ENCODE measurements at regions not wholly inside any gene's neighbourhood (a gene's known extent, or its start where the extent isn't known, plus 50 kb on each side); places are given as distances from the start of the nearest gene placed in this dataset.

DNA sequence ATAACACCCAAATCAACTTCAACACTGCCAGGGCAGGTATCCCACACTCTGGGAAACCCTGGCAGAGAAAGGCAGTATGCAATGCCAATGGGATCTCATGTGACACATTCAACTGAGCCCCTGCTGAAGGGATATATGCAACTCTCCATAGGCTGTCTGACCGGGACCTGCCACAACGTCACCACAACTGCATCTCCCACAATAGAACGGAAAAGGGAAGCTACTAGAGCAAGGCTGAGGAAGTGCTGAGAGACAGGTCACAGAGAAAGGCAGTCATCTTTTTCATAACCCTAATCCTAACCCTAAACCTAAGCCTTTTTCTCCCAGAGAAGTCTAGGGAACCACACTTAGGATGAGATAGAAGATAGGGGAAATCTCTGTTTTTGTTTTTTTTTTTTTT is 345.9 kb upstream of the CD180 start:
- DNase-seq (ENCODE audit: low read depth in 4 of 4, low spot score in 3 of 4), result no peak

DNA sequence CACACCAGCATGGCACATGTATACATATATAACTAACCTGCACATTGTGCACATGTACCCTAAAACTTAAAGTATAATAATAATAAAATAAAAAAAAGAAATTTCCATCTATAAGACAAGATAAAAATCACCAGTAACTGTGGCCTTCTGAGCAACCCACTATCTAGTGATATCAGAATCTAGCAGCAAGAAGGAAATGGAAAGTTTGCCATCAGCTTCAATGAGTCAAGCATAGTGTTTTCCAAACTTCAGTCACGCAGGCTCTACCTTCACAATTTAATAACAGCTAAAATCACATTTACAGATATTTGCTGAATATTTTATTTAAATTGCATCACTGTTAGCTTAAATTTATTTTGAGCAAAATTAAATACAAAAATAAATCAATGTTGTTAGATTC is 345.3 kb upstream of the CD180 start:
- DNase-seq (ENCODE audit: low read depth in 4 of 4, low spot score in 3 of 4), result no peak

DNA sequence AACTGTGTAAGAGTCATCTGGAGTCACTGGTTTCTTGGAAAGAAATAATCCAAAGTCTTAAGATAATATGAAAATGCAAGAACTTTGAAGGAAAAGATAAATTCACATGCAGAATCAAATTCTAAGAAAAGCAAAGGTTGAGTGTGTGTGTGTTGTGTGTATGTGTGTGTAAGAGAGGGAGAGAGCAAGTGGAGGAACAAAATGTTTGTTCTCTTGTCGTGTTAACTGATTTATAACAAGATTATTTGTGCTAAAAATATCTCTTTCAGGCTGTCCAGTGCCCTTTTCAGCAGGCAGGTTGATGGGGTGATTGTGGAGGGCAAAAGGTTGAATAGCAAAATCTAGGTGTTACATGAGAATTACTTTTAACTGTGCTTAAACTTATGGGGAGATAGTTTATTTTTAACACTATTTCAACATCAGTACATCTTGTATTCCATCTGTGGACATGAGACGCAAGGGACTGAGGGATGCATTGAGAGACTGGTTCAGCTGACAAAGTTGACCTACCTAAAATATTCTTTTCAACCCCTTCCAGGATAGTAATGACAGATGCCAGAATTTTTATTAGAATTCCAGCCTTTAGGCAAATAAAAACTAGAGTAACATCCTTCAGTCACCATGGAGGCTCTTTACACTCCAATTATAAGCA is 342.4 kb upstream of the CD180 start:
- no peak for DNase-seq (ENCODE audit: low read depth in 4 of 4, low spot score in 3 of 4)

DNA sequence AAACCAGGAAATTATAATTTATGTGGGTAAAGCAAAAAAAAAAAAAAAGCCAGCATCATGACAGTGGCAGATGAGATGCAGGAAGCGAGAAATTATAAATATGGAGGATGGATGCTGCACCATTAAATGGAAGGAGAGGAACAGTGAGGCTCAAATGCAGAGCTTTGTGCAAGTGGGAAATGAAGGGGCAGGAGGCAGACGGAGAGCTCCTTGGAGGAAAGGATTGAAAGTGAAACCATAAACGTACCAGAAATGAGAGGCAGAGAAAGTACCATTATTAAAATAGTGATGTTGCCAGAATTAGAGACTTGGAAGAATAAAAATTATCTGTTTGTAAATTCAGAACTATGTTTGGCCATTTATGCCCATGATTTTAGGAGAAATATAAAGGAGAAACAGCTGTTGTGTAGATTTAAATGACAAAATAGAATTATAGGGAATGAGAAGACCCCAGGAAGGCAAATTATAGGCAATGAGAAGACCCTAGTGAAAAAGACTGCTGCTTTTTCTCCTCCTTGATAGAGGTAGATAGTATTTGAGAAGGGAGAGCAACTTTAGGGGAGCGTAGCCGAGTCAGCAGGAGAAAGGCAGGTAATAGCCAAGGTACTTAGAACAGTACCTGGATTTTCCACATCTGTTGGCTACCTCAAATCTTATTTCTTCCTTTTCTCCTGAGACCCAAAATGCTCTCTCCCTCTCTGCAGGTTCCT is 341.0 kb upstream of the CD180 start:
- DNase-seq (ENCODE audit: low read depth in 4 of 4, low spot score in 3 of 4), result no peak

DNA sequence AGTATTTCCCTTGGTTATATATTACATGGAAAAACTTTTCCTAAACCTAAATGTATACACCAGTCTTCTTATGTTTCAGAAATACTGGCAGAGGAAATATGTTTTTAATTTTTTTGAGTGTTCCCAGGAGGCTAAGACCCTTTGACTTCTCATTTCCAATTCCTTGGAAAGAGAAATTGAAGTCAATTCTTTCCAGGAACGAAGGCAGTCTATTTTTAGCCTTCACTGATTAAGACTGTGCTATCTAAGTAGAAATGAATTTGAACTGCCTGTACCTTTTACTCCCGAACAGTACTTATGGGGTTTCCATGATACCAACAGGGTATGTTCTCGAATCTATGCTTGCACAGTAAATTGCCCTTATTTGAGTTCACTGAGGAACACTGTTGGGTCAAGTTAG is 340.3 kb upstream of the CD180 start:
- DNase-seq (ENCODE audit: low read depth in 4 of 4, low spot score in 3 of 4), result no peak

DNA sequence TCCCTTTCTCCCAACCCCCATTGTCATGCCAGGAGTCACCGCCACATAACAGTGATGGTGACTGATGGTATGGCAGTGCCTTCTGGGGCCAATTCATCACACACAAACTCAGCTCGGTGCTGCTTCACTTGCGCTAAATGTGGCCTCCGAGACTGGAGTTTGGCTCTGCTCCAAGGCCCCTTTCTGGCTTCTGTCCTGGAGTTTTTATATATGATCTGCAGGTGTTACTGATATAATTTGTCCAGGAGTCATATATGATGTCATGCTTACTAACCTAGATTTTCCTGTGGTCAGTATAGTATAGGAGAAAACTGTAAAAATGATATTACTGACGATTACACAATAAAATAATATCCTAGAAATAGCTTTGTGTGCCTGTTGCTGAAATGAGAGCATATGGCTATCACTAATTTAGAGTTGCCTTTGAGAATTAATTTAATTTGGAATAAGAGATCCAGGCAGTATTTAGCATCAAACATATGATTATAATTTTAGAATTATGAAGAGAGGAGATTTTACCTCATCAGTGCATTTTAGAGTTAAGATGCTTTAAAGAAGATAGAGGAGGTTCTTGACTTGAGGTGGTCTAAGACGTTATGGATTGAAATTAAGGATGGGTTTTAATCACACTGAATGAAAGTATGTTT is 334.1 kb upstream of the CD180 start:
- DNase-seq (ENCODE audit: low read depth in 4 of 4, low spot score in 3 of 4), result no peak

DNA sequence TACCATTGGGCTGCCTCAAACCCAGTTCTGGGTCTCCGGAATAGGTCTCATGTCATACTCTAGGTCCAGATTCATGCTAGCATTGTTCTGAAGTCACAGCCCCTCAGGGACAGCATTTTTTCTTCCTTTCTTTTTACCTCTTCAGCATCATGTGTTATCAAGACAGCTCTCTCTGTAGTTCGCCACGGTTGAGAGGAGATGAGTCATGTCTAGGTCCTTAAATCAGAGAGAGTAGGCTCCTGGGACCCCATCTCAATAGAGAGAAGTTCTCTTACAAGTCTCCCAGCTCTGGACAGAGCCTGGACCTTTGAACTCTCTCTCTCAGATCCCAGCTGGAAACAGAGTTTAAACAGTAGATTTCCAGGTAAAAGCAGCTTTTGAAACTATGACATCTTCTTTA is 332.4 kb upstream of the CD180 start:
- no peak for DNase-seq (ENCODE audit: low read depth in 4 of 4, low spot score in 3 of 4)

DNA sequence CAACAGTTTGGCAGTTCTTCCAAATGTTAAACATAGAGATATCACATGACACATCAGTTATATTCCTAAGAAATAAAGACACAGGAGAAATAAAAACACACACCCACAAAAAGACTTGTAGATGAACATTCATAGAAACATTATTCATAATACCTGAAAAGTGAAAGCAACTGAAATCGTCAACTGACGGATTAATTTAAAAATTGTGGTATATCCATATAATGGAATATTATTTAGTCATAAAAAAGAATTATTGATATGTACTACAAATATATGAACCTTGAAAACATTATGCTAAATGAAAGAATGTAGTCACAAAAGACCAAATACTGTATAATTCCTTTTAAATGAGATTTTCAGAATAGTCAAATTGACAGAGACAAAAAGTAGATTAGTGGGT is 330.2 kb upstream of the CD180 start:
- no peak for DNase-seq (ENCODE audit: low read depth in 4 of 4, low spot score in 3 of 4)

DNA sequence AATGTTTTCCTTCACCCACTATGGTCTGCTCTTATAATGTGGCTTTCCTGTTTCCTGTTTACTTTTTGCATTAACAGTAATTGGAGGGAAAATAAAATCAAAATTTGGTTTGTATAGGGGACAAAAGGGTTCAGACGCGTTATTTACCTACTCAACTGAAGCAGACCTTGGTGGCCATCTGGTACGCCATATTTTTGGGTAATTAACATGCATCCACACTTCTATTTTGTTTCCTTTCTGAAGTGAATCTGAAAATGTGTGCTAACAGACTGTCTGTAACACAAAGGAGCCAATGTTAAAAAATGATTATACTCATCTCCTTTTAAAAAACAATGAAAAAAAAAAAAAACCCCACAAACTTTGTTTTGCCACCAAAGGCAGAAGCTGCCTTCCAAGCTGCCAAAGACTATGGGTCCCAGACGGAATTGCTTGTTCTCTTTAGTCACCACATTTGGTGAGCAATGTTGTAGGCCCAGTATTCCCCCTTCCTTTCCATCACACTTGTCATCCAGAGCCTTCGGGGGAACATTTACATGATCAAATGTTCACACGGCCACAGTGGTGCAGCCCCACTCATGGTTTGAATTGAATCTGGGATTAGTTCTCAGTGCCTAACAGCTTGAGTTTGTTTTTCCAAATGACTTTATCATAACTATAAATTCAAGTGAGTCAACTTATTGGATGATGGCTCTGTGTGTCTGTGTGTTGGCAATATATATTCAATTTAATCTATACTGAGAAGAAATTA is 323.7 kb upstream of the CD180 start:
- no peak for DNase-seq (ENCODE audit: low read depth in 4 of 4, low spot score in 3 of 4)

DNA sequence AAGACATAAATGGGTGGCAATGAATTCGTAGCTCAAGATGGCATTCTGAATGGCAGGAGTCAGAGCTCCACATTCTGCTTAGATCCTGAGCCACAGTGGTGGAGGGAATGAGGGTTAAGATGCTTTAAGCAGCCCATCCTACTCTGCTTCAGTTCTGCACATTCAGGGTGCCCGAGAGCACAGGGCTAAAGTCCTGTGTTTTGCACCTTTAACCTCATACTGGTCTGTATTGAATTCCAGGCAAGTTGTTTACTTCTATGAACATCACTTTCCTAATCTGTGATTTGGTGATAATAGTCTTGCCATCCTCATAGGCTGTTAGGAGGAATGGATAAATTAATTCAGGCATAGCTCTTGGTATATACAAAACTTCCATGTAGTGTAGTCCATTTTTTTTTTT is 321.6 kb upstream of the CD180 start:
- DNase-seq (ENCODE audit: low read depth in 4 of 4, low spot score in 3 of 4), result no peak

DNA sequence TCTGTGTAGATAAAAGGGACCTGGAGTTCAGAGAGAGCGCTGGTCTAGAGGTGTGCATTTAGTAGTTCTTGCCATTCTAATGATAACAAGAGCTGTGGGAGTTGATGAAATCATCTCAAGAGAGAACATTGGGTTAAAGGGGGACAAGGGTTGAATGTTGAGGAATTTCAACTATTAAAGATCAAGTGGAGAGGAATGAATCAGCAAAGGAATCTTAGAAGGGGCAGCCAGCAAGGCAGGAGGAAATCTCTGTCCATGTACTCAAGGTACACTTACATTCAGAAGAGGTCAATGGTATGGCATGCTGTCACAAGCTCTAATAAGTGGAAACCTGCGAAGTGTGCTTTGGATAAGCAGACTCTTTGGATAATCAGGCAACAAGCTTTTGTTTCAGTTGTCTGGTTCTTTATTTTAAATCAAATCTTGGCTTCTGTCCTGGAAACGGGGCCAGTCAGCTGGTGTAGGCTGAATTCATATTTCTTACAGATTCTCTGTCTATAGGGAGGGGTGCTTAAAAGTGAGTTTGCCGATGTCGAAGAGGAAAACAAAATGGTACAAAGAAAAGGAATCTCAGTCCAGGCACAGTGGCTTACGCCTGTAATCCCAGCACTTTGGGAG is 320.5 kb upstream of the CD180 start:
- DNase-seq (ENCODE audit: low read depth in 4 of 4, low spot score in 3 of 4), result no peak

DNA sequence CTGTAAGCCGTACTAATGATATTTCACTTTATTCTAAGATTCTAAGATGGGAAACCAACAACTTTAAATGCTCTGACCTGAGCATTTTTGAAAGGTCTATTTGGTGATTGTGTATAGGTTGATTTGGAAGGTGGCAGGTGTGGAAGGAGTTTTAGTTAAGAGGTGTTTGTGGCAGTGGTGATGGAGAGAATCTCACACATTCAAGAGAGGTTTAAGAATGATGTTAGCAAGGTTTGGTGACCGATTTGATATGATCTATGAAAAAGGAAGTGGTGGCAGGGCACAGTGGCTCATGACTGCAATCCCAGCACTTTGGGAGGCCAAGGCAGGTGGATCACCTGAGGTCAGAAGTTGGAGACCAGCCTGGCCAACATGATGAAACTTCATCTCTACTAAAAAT is 319.2 kb upstream of the CD180 start:
- DNase-seq (ENCODE audit: low read depth in 4 of 4, low spot score in 3 of 4), result no peak

DNA sequence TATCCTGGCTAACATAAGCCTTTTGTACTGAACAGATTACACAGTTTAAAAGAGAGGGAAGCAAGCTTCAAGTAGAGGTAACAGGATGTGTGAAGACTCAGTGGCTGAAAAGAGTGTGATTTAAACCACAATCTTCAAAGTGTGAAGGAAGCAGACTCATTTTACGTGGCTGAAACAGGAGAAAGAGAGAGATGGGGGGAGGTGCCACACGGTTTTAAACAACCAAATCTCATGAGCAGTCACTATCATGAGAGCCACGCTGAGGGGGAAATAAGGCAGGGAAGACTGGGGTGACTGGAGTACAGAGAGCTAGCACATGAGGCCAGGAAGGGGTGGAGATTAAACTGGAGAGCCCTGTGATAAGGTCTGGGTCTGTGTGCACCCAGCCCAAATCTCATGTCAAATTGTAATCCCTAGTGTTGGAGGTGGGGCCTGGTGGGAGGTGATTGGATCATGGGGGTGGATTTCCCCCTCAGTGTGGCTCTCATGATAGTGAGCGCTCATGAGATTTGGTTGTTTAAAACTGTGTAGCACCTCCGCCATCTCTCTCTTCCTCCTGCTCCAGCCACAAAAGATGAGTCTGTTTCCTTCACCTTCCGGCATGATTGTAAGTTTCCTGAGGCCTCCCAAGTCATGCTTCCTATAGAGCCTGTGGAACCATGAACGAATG is 318.6 kb upstream of the CD180 start:
- DNase-seq (ENCODE audit: low read depth in 4 of 4, low spot score in 3 of 4), result no peak

DNA sequence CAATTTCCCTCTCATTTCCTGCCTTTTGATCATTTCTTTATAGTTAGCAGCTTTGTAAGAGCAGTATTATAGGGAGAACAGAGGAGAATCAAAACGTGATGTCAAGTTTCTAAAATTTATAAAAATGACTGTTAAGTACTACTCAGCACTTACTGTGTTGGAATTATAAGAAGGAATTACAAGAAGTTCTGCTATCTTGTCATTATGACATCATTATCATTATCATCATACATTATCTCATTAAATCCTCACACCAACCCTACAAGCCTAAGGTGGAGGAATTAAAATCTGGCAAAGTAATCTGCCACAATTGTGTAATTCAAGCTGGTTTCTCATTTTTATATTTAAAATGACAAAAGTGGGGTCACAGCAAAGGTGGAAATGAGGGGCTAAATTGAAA is 316.2 kb upstream of the CD180 start:
- DNase-seq (ENCODE audit: low read depth in 4 of 4, low spot score in 3 of 4), result no peak

DNA sequence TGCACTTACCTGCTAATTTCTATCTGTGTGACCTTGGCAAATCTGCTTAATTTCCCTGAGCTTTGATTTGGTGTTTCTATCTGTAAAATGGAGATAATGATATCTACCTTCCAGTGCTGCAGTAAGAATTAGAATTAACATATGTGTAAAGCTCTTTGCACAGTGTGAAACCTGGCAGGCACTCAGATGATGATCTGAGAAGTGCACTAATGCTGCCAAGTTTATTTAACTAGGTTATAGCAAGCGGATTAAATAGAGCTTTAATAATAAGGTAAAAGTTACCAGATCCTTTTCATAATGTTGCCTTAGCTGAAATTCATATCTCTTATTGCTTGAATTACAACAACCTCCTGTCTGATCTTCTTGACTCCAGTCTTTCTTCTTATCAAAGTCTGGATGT is 315.3 kb upstream of the CD180 start:
- no peak for DNase-seq (ENCODE audit: low read depth in 4 of 4, low spot score in 3 of 4)

DNA sequence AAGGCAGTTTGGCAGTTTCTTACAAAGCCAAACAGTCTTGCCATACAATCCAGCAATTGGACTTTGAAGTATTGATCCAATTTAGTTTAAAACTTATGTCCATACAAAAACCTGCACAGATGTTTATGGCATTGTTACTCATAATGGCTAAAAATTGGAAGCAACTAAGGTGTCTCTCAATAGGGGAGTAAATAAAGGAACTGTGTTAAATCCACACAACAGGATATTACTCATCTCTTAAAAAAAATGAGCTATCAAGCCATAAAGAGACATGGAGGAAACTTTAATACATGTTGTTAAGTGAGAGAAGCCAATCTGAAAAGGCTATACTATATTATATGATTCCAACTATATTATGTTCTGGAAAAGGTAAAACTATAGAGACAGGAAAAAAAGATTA is 313.6 kb upstream of the CD180 start:
- no peak for DNase-seq (ENCODE audit: low read depth in 4 of 4, low spot score in 3 of 4)

DNA sequence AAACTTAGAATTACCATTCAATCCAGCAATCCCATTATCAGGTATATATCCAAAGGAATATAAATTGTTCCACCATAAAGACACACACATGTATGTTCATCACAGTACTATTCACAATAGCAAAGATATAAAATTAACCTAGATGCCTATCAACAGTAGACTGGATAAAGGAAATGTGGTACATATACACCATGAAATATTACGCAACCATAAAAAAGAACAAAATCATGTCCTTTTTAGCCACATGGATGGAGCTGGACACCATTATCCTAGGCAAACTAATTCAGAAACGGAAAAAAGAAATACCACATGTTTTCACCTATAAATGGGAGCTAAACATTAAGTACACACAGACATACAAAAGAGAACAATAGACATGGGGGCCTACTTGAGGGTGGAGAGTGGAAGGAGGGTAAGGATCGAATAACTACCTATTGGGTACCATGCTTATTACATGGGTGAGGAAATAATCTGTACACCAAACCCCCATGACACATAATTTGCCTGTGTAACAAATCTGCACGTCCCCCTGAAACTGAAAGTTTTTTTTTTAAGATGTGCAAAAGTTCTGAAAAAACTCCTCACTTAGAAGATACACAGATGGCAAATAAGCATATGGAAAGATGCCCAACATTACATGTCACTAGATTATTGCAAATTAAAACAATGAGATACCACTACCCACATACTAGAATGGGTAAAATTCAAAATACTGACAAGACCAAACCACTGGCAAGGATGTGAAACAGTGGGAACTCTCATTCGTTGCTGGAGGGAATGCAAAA is 313.0 kb upstream of the CD180 start:
- no peak for DNase-seq (ENCODE audit: low read depth in 4 of 4, low spot score in 3 of 4)

DNA sequence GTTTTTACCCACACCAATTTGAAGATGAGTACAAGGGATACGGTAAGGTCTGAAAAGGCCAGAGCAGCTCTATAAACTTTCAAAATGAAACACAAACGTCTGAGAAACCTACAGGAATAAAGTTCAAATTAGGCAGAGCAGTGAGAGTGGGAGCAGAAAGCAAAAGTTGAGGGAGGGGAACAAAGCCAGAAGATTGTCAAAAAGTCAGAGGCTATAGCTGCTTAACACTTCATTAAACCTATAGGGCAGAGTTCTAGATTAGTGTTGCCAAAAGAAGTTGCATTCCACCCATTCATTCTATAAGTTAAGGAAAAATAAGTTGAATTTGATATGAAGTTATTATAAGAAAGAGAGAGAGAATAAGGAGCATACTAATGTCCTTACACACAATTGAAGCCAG is 309.6 kb upstream of the CD180 start:
- DNase-seq (ENCODE audit: low read depth in 4 of 4, low spot score in 3 of 4), result no peak

DNA sequence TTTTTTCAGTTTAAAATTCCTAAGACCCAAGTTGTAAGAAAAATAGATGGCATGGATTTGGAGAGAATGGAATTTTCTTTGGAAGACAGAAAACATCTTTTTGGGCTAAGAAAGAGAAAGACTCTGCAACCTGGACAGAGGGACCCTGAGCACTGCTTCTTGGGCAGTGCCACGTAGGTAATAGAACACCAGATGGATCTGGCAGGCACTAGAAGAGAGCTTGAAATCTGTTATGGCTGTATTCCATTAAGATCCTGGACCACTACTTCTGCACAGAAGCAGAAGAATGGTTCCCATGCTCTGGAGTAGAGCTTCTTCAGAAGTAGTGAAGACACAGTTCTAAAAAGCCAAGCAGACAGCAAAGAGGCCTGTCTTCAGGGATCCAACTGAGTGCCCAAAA is 306.4 kb upstream of the CD180 start:
- no peak for DNase-seq (ENCODE audit: low read depth in 4 of 4, low spot score in 3 of 4)

DNA sequence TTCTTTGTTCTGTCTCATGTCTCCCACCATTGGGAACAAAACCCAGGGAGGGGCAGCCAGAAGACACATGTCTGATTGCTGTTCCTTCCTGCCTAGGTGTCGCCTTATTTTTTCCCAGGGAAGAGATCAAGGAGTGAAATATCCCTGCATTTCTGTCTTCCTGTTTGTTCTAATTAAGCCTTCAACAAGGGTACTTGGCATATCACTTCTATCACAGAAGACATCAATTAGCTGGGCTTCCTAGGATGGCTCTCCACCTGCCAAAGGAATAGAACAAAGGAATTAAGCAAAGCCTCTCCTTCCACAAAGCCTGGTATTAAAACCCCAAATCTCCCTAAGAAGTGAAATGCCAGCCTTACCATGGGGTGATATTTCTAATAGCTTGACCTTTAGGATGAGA is 299.5 kb upstream of the CD180 start:
- DNase-seq (ENCODE audit: low read depth in 4 of 4, low spot score in 3 of 4), result no peak

Measured in right renal pelvis (tissue), 4 donors.